KBM-7 (cell line): ENCODE measurements at regions not wholly inside any gene's neighbourhood (a gene's known extent, or its start where the extent isn't known, plus 50 kb on each side); places are given as distances from the start of the nearest gene placed in this dataset.

Experiments
- DNase-seq: peaks from one replicate; pipeline ENCODE4 v3.0.0-alpha.2; 2015
- in situ Hi-C: fragments of 300-500 bp; cut with MboI; formaldehyde crosslinking; loops from 2 replicates; pipeline ENCODE4 v1.14.3; 2020; ENCODE audit warnings: low sequenced_read_pairs, low pct_unique_long_range_greater_than_20kb, mixed read lengths

DNA sequence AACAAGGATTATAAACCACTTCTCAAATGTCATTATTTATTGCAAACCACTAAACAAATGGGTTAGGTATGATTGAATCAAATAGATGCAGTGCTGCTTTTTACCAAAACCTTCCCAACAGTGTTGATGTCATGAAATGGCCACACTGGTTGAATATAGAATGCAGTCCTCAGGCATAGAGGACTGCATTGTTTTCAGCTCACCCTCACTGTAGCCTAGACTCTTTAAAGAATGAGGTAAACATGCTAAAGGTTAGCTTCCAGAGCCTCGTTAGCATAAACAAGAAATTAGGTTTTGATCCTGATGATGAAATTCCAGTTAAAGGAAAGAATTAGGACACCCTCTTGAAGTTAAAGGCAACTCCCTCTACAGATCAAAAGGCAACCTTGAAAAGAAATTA, 224.3 kb downstream of the ALDH8A1 start:
- in situ Hi-C loops = no loop called here
- no peak for DNase-seq

DNA sequence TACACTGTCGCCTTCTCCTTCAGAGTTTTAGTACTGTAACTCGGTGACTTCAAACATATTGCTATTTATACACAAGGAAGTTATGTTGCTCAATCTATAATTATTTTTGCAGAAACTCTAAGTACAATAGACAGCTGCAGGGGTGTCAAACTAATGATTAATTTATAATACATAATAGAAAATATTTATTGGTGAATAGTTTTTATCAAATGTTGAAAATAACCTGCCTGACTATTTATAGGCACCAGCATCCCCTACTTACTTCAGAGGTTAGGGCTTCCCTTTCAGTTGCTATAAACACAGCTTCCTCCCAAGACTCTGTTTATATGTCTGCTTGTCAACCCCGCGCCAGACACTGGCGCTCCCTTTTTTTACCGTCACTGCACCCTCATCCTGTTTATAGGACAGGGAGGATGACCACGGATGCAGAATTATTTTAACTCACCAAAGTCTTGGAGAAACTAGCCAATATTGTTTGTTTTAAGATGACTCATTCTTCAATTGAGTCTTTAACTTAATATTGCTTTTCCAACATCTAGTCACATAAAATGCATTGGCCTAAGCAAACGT, 225.0 kb downstream of the ALDH8A1 start:
- in situ Hi-C loops = no loop called here

DNA sequence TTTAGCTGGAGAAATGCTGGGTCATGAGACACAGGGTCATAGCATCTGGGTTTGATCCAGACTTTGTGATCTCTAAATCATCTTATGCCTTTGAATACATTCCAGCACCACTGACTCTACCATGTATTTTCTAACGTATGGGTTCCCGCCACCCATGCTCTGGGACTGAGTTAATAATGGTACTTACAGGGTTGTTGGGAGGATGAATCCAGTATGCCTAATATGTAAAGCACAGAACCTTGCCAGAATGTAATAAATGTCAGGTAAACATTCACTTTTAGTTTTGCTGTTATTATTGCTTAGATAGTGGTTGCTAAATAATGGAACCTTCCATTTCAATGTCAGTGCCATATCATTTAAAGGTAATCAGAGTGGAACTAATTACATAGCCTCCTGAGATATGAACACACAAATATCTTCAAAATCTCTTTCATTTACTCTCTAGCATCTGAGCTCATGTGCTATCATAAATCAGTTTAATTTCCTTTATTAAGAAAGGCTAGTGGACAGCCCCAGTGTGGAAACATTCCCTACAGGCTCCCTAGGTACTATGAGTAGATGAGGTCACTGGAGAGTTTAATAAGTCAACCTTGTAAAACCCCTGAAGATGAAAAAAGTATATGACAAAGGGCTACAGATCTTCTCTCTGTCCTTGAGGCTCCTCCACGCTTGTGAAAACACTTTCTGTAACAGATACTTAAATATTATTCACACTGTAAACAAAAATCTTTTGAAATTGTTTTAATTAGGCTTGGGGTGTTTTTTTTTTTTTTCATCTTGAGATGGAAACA, 226.6 kb downstream of the ALDH8A1 start:
- DNase-seq = no peak
- in situ Hi-C loops = no loop called here

More for the DNA sequence above, 225.0 kb downstream of the ALDH8A1 start:
- no peak for DNase-seq

DNA sequence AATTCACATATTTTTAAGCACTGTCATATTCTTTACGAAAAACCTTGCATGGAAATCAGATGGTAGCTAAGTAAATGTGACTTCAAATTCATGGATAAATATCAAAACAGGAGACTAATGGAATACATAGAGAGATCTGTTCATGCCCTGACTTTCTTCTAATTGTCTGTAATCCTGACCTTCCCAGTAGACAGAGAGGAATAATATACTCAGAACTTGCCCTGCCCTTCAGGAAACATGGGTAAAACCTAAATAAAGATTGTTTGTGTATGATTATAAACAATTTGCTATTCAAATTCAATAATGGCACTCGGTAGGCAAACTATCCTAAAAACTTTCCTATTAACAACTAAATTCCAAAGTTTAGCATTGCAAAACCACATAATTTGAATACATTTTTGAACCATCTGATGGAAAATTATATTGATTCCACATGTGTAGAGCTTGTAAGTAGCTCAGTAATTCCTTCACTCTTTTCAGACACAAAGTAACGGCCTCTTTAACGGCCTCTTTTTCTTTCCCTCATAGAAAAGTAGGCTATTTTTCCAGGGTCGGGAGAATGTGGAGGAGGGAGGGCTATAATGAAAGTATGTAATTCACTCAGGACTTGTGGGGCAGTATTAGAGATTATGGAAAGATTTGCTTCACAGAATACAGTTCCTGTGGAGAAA, 227.6 kb downstream of the ALDH8A1 start:
- in situ Hi-C loops = no loop called here
- DNase-seq = no peak

DNA sequence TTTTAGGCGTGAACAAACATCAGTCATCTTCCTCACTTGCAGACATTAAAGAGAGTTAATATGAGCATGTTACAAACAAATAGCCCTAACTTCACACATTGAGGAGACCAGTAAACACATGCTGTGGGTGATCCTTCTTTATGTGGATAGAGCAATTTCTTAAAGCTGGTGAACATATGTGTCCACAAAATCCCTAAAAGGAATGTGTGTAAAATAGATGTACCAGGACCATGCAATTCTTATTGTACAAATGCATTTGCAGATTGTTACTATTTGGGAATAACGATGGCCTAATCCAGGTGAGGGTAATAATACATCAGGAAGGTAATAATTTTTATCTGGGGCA, 228.9 kb downstream of the ALDH8A1 start:
- no peak for DNase-seq
- in situ Hi-C loops = no loop called here

DNA sequence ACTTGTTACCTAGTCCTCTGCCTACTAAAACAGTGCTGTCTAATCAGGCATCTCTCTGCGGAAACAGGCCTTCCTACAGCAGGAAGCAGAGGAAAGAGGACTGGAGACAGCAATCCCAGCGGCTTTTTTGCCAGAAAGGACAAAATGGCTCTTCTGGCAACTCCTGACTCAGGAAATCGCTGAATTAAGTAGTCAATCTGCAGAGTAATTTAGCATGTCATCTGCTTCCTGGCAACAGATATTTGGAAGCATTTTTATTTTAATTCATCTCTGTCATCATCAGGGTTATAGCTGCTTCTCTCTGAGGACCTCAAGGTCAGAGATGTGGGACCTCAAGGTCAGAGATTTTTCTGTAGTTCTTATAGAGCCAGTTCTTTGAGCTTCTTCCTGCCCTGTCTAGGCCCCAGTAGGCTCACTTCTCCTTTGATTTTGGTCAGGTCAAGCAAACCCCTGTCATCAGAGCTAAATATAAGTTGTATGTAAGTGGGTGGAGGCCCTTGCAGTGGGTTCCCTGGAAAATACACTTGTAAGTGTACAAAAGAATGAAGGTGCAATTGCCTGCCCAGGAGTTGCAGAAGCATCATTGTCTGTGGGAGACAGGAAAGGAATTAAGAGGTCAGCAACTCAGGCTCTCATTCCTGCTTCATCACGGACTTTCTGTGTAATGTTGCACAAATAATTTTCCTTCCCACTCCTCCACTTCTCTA, 229.4 kb downstream of the ALDH8A1 start:
- DNase-seq = no peak
- in situ Hi-C loops = no loop called here

DNA sequence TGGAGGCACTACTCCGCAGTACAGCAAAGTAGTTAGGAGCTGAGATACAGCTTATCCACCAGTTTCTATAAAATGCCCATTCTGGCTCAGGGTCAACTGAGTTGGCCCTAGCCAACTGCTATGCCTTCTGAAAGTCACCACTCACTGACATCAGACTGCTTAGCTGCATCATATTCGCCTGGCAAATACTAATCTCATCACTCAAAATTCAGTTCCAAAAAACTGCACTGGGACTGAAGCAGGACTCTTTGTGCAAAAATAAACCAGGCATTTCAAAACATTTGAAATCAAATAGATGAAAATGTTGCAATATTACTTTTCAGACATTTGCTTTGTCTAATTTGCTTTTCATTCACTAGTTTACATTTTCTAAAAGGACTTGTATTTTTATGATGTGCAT, 230.0 kb downstream of the ALDH8A1 start:
- in situ Hi-C loops = no loop called here
- no peak for DNase-seq

DNA sequence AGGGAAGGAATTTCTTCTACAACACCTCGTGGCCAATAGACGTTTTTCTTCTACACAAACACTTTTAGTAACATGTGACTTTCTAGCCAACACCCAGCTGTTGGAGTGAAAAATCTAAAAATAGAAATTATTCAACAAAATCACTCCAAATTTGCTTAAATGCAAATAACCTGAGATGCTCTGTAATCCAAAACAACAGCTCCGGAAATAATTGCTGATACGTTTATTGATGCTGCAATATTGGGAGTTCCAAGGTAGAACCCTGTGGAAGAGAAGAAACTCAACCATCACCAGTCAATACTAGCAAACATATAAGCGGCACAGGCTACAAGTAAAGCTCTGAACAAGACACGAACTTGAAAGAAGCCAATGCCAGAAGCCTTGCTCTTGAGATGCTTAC, 230.6 kb downstream of the ALDH8A1 start:
- DNase-seq = no peak
- in situ Hi-C loops = no loop called here

DNA sequence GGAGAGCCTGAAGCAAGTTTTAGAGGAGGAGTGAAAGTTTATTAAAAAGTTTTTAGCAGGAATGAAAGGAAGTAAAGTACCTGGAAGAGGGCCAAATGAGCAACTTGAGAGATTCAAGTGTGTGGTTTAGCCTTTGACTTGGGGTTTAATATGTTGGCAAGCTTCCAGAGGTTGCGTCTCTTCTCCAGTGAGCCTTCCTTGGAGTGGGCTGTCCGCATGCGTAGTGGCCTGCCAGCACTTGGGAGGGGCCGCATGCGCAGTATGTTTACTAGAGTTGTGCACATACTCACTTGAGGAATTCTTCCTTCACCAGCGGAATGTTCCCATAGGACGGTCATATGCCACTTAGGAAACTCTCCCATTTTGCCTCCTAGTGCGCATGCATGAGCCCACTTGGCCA, 235.2 kb downstream of the ALDH8A1 start:
- no peak for DNase-seq
- in situ Hi-C loops = no loop called here

DNA sequence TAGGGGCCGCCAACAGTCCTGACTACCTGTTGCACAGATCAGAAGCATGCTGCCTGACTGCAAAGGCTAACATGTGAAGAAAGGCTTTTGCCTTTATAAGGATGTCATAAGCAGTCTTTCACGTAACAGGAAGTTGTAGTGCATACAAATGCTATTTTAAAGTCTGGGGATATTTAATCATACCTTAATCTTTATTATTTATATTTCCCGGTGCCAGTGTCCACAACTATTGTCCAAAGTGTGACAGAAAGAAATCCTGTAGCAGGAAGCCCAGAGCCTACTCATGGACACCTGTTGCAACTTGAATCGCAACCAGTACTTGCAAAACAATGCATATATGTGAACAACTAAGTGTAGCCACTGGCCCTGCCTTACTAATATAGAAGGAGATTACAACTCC, 235.8 kb downstream of the ALDH8A1 start:
- in situ Hi-C loops = no loop called here
- no peak for DNase-seq

DNA sequence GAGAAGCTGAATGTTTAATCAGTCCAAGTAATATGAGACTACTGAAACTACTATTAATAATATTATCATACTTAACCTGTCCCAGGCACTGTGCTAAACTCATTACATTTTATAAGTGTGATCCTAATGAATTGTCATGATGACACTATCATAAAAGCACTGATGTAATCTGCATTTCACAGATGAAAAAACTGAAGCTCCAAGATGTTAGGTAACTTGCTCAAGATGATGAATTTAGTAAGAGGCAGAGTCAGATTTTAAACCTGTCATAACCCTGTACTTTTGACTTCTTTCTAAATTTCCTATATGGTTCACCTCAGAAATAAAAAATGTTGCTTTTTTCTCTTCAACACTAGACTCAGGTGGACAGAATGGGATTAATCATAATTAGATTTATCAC, 237.6 kb downstream of the ALDH8A1 start:
- in situ Hi-C loops = no loop called here
- no peak for DNase-seq

DNA sequence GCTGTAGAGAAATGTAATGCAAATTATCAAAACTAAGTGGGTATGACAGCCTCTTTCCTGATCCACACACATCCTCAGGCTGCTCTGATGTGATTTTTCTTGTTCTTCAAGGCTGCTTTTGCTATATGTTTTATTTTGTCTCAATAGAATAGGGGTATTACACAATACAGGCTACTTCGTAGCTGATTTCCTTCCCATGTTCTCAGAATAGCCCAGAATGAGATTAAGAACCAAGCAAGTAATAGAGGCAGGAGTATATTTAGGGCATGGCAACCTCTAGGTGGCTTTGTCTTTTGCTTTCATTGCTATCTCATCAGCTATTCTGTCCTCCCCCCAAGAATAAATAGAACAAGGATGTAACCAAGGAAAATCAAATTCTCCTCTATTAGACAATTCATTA, 241.8 kb downstream of the ALDH8A1 start:
- DNase-seq = no peak
- in situ Hi-C loops = no loop called here

DNA sequence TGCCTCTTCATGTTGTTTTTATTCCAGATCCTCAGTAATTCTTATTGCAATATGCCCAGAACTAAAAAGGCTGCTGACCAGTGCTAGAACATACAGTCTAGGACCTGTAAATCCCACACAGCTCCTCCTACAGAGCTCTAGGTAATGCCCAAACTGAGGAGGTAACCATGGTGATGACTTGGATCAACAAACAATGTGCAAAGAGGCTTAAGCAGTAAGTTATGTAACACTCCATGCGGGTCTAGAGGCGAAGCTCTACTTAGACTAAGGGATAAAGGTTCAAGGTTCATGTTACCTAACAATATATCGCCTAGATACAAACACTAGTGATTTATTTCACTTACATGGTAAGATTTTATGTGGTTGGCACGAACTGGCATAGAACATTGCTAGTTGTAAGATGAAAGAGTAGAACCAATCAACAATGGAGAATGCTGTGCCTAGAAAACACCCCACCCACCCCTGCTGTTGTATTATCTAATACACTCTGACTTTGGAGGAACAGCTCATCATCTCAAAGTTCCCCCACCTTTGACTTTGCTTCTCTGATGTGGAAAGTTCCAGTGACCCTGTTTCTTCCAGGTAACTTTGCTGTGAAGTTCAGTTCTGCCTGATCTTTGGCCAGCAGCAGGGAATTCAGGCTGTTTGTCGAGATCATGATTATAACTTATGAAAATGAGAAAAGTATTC, 242.4 kb downstream of the ALDH8A1 start:
- in situ Hi-C loops = no loop called here
- no peak for DNase-seq

DNA sequence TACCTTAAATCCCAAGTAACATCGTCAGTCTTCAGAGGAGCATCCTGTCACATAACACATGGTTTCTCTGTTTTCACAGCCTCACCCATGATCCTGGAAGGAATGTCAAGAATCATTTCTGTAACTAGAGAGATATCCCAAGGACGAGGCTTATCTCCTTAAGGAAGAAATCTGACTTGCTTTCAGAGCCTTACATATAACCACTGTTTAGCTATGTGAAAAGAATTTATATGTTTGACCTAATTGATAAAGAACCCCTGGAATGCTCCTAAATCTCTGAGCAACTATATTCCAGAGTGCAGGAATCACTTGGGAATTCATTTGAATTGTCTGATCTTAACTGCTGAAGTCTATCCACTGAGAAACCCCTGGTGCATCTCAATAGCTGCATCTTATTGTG, 243.1 kb downstream of the ALDH8A1 start:
- in situ Hi-C loops = no loop called here
- DNase-seq = no peak

DNA sequence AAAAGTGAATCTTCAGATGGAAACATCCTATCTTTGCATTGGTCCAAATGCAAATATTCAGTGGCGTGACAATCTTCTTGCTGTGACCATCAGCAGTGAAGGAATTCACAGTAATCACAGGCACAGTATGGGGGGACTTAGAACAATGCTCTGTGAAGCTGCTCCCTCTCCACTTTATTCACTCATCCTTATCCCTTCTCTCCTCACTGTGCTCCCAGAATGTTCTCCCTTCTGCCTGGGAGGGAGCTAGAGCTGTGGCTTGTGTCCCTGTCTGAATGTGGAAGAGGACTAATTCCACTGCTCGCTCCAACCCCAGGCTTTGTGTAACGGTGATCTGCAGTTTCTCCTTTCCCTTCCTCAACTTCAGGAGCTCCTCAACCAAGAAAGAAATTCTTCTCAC, 243.7 kb downstream of the ALDH8A1 start:
- in situ Hi-C loops = no loop called here

DNA sequence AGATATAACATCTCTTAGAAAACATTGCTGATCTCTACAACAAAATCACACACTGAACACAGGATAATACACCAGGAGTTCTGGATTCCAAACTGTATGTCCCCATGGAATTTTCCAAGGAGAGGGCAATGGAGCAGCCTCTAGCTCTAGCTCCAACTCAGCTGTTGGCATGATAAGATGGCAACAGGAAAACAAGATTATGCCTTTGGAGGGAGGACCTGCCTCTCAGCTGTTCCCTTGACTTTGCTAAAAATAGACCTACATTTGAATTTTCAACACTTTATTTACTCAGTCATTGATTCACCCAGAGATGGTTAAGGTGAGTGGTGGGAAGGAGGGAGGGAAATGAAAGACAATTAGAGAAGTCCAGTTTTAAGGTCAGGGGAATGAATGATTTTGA, 246.7 kb downstream of the ALDH8A1 start:
- DNase-seq = no peak
- in situ Hi-C loops = no loop called here

More for the DNA sequence above, 243.7 kb downstream of the ALDH8A1 start:
- DNase-seq = no peak

DNA sequence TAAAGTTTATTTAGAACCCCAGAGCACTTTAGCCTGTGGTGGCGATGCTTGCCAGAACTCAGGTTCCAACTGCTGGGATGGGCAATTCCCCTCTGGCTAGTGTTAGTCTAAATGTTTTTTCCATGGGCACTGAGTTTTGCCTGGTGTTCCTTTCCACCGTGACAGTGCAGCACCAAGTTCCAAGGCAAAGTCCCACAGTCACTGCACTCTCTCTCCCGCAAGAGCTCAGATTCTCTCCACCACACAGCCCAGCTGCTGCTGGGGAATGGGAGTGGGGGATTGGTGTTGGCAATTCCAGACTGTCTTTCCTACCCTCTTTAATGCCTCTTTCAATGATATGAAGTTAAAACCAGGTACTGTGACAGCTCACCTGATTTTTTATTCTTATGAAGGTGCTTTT, 247.6 kb downstream of the ALDH8A1 start:
- DNase-seq = no peak
- in situ Hi-C loops = no loop called here

DNA sequence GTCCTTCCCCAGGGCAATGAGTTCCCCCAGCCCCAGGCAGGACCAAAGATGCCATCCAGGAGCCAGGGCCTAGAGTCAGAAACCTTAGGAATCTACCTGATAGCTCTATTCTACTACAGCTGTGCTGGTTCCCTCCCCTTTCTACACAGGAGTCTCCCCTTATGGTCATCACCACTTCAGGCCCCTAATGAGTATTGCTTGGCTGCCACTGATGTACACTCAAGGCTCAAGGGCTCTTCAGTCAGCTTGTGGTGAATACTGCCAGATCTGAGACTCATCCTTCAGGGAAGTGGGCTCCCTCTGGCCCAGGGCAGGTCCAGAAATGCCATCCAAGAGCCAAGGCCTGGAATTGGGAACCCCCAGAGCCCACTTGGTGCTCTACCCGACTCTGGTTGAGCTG, 248.6 kb downstream of the ALDH8A1 start:
- DNase-seq = no peak
- in situ Hi-C loops = no loop called here

DNA sequence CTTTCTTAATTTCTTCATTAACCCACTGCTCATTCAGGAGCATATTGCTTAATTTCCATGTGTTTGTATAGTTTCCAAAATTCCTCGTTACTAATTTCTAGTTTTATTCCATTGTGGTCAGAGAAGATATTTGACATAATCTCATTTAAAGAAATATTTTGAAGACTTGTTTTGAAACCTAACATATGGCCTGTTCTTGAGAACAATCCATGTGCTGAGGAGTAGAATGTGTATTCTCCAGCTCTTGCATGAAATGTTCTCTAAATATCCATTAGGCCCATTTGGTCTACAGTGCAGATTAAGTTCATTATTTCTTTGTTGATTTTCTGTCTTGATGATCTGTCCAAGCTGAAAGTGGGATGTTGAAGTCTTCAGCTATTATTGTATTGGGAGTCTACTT, 251.7 kb downstream of the ALDH8A1 start:
- in situ Hi-C loops = no loop called here
- no peak for DNase-seq

DNA sequence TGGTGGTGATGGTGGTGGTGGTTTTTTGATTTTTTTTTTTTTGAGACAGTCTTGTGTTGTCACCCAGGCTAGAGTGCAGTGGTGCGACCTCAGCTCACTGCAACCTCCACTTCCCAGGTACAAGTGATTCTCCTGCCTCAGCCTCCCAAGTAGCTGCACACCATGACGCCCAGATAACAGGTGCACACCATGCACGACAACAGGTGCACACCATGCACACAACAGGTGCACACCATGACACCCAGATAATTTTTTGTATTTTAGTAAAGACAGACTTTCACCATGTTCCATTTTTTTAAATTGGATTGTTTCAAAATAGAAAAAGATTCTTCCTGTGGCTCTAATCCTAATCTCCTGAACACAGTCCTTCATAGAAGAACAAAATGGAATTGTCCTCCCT, 257.9 kb downstream of the ALDH8A1 start:
- in situ Hi-C loops = no loop called here
- no peak for DNase-seq
